Activated CD4-positive, alpha-beta T cell treated with anti-CD3 and anti-CD28 coated beads, Interleukin-2, amount 50 U/mL, for 24 hours (primary cell): ENCODE measurements at regions not wholly inside any gene's neighbourhood (a gene's known extent, or its start where the extent isn't known, plus 50 kb on each side); places are given as distances from the start of the nearest gene placed in this dataset.

Source experiments
- DNase-seq, 2 donors: peaks; one replicate each; pipeline ENCODE4 v3.0.0-alpha.2; 2020; ENCODE audit warnings: low read depth in 1 of 2, low spot score in 1 of 2

- DNase-seq, result no peak
These were observed 358.4 kb upstream of the NR2F2 start for GRCh38 chr15:95972041-95972553.

- no peak for DNase-seq
These were observed 357.7 kb upstream of the NR2F2 start for GRCh38 chr15:95972812-95973211.

- DNase-seq, result no peak
These were observed 356.8 kb upstream of the NR2F2 start for GRCh38 chr15:95973566-95974256.

GRCh38 chr15:95975212-95975611 is 355.3 kb upstream of the NR2F2 start:
- no peak for DNase-seq

GRCh38 chr15:95979286-95979685 is 351.2 kb upstream of the NR2F2 start:
- no peak for DNase-seq

GRCh38 chr15:95981209-95981608 is 349.3 kb upstream of the NR2F2 start:
- no peak for DNase-seq

- DNase-seq, result no peak
These were observed 343.2 kb upstream of the NR2F2 start for GRCh38 chr15:95987299-95987698.

- DNase-seq, result no peak
These were observed 342.5 kb upstream of the NR2F2 start for GRCh38 chr15:95987886-95988573.

GRCh38 chr15:95988574-95988887 is 342.0 kb upstream of the NR2F2 start:
- DNase-seq, result no peak

- no peak for DNase-seq
These were observed 341.1 kb upstream of the NR2F2 start for GRCh38 chr15:95989392-95989791.

GRCh38 chr15:95990833-95991232 is 339.7 kb upstream of the NR2F2 start:
- DNase-seq, result no peak

- no peak for DNase-seq
These were observed 336.1 kb upstream of the NR2F2 start for GRCh38 chr15:95994418-95994817.

- no peak for DNase-seq
These were observed 334.9 kb upstream of the NR2F2 start for GRCh38 chr15:95995375-95996168.

GRCh38 chr15:95996494-95996893 is 334.0 kb upstream of the NR2F2 start:
- DNase-seq, result no peak

- no peak for DNase-seq
These were observed 331.6 kb upstream of the NR2F2 start for GRCh38 chr15:95998935-95999334.

- DNase-seq, result no peak
These were observed 327.3 kb upstream of the NR2F2 start for GRCh38 chr15:96002890-96003859.

- no peak for DNase-seq
These were observed 324.6 kb upstream of the NR2F2 start for GRCh38 chr15:96005906-96006305.

GRCh38 chr15:96011136-96011535 is 319.4 kb upstream of the NR2F2 start:
- no peak for DNase-seq

- no peak for DNase-seq
These were observed 315.6 kb upstream of the NR2F2 start for GRCh38 chr15:96014939-96015338.

- no peak for DNase-seq
These were observed 311.4 kb upstream of the NR2F2 start for GRCh38 chr15:96019114-96019513.

- no peak for DNase-seq
These were observed 310.4 kb upstream of the NR2F2 start for GRCh38 chr15:96020133-96020532.
